Suppressor macrophage treated with lipopolysaccharide for 1 hour (primary cell): ENCODE measurements at regions not wholly inside any gene's neighbourhood (a gene's known extent, or its start where the extent isn't known, plus 50 kb on each side); places are given as distances from the start of the nearest gene placed in this dataset.
A peak's percentile ranks its signal among the peaks of the same experiment; 100 is the strongest.

Experiments used
- DNase-seq, 3 donors: peaks; one replicate each; pipeline ENCODE4 v3.0.0-alpha.2; 2020 to 2022

DNA sequence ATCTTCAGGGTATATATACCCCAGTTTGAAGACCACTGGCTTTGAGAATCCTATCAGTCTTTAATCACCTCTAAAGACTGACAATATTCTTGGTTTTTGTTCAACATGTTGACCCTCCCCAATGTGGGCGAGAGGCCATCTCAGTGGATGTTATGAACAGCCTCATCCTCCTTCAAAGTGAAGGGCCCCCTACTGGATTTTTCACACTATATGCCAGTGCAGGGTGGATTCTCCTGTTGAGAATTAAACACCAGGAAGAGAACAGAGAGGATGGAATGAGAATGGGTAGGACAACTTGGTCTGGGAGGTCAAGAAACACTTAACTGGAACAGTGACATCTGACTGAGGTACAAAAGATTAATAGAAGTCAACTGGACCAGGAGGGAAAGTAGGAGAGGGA lies 327.1 kb downstream of the MAFB start:
- no peak for DNase-seq

DNA sequence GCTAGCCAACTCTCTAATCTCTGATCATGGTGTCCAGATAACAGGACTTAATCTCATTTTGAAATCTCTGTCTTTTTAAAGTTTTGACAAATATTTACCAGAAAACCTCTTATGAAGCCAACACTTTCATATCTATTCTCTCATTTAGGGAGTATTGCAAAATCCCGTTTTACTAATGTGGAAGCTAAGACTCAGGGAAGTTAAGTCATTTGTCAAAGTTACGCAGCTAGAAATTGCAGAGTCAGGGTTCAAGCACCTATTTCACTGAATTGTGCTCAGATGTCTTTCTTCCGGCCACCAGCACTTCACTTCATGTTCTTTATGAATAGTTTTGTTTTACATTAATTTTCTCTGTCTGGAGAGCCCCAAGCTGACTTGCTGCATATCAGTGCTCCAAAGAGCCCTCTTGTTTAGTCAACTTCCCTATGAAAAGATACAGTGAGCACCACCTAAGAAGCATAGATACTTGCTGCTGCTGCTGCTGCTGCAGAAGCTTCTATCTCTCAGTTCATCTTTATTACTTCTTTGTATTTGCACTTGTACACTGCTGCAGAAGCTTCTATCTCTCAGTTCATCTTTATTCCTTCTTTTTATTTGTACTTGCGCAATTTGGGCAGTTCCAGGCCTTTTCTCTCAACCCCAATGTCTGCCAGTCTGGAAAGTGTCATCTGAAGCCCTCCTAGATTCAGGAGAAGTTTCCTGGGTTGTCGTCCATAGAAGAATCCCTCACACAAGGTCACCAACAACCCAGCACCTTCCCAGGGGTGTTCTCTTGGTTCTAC lies 329.7 kb downstream of the MAFB start:
- peak; percentile 44 to 72 (median 68) for DNase-seq

DNA sequence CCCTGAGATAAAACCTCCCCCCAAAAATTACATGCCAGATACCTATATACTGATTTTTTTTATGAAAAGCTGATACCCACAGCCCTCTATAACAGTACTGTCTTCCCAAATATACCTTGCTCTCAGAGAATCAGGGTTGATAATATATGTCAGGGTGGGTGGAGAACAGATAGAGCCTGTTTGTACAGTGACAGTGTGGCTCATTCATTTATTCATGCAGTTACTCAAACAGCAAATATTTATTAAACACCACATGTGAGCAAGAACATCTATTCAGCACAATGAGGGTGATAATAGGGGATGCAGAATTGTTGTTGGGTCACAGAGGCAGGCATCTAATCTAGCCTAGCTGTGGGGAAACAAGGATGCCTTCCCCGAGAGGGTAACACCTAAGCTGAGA lies 334.2 kb downstream of the MAFB start:
- no peak for DNase-seq

DNA sequence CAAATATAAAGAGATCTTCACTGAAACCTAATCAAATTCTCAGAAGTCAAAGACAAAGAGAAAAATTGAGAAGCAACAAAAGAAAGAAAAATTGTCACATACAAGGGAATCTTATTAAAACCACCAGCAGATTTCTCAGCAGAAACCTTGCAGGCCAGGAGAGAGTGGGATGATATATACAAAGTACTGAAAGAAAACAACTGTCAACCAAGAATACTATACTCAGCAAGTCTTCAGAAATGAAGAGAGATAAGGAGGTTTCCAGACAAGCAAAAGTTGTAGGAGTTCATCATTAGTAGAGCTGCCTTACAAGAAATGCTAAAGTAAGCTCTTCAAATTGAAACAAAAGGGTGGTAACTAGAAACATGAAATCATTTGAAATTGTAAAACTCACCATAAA lies 345.6 kb downstream of the MAFB start:
- no peak for DNase-seq

DNA sequence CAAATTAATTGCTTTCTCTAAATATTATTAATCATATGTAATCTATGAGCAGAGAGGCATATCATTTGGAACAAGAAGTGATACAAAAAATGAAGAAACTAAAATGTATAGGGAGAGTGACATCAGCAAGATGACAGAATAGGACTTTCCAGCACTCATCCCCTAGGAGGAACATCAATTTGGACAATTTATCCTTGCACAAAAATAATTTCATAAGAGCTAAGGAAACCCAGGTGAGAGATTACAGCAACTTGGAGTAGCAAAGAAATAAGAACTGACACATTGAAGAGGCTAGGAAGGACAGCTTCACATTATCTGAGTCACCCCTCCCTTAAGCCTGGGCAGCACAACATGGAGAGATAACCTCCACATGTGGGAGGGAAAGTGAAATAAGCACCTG lies 347.5 kb downstream of the MAFB start:
- peak; percentile 64 to 89 (median 84) for DNase-seq

DNA sequence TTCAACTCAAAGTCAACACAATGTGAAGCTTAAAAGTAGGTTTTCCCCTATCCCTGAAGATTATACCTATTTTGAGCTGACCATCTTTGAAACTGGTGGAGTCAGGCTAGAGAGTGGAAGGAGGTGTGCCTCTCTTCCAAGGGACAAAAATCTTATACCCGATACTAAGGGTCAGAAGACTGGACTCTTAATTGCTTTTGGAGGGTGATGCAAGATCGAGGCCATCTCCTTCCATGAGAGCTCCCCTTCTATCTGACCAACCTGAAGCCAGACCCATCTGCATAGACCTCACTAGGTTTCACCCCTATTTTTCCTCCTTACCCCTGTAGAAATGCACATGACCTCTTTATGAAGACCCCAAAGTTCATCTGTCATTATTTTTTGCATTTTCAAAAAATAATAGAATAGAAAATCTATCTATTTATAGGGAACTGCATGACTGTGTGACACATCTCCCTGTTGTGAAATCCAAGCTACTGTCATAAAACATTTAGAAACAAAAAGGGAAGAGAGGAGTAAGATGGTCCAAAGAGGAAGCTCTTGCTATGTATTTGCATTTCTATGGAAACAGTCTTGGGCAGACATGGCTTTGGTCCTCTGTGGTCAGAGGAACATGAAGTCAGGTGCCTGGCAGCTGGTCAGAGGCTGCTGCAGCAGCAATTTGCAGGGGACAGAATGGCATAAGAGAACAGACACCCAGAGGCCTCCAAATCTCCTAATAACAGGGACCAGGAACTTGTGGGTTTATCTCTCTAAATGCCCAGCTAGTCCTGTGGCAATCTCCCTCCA lies 349.2 kb downstream of the MAFB start:
- DNase-seq = peak; percentile 90 to 99 (median 97)

DNA sequence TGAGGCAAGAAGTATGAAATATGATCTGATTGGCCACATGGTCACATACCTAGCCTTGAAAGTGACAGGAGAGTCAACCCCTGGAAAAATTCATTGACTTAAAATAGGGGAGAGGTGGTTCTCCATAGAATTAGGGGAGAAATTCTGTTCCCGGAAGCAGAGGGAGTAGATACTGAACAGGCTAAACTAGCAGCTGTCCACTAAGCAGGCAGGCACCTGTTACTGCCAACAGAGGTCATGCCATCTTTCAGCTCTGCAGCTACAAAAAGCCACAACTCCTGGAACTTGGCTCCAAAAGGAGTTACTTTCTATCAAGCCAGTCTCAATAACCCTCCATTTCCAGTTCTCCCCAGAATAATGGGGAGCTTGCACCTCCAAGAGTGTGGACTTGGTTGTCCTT lies 352.5 kb downstream of the MAFB start:
- no peak for DNase-seq

DNA sequence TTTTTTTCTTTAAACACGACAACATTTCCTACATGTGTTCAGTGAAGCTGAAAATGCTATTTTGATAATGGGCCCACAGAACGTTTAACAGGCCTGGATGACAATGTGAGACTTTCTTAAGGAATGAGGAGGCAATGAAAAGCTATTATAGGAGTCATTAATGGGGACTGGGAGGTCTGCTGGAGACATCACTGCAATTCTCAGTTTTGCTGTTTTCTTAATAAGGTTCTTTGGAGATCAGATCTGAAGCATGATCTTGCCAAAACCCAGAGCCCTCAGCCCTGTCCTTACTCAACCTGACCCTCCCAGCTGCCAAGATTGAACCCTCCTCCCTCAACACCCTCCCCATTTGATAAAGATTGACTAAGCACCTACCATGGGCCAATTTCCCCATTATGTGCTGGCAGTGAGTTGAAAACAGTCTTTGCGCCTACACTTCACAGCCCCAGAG lies 353.1 kb downstream of the MAFB start:
- no peak for DNase-seq

DNA sequence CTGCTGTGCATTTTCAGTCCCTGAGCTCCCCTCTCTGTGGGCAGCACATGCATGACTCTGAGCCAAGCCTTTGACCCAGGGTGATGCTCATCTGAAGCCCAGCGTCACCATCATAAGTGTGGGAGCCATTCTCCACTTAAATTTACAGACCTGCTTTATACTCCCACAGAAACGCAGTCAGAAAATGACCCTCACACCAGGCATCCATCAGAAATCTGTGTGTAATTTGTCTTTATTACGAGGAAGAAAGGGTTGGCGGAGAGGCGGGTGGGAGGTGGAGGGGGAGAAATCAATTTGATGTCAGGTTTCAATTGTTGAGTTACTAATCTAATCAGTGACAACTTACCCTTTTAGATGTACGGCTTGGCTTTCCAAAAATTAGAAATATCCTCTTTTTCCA lies 353.6 kb downstream of the MAFB start:
- DNase-seq = no peak

DNA sequence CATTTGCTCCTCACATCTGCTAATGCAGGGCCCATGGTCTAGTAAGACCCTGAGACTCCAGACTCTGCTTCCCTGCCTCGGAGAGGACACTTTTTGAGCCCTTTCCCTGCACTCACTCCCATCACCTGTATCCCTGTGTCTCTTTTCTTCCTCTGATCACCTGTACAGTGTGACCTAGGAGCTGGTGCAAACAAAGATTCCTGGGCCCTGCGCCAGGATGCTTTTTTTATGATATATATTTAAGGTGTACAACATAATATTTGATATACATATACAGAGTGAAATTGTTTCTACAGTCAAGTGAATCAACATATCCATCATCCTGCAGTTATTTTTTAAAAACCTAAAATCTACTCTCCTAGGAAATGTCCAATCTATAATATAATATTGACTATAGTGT lies 355.4 kb downstream of the MAFB start:
- no peak for DNase-seq

DNA sequence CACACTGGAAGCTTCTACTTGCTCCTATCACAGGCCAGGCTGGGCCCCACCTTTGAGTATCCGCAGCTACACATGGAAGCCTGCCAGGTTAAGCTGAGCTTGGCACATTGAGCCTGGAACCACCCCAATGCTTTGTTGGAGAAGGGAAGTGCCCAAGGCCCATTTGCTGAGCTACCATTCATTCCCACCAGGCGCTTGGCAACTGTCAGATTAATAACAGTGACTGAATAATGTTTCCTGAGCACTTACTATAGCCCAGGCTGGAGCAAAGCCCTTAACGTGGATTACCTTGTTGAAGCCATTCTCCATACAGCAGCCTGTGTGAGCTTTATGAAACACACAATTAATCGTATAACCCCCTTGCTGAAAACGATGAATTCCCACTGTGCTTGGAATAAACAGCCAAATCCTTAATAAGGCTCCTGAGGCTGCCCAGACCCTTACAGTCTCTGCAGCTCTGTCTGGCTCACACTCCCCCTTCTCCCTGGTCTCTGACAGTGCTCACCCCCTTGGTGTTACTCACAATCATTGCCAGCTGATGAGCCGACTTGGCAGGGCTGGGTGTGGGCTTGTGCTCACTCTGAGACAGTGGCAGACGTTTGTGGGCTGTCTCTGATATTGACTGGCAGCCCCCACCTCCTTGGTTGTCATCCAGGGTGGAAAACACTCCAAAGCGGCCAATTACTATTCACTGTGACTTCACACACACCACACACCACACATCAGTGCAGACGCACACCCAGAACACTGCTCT lies 357.1 kb downstream of the MAFB start:
- no peak for DNase-seq

DNA sequence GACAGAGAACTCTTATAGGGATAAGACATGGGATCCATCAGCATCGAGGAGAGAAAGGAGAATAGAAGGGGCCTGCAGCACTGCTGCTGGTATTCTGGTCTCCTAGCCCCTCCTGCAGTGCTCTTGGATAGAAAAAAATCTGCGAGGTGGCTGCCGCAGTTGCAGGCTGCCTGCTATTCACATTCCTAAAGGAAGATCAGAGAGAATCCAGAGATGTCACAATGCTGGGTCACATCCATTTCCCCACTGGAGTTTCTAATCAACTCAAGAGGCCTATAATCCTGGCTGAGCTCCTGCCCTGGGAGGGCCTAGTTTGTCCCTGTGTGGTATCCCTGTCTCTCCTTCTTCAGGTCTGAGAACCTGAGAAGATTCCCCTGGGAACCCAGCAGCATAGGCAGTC lies 357.8 kb downstream of the MAFB start:
- DNase-seq = no peak

DNA sequence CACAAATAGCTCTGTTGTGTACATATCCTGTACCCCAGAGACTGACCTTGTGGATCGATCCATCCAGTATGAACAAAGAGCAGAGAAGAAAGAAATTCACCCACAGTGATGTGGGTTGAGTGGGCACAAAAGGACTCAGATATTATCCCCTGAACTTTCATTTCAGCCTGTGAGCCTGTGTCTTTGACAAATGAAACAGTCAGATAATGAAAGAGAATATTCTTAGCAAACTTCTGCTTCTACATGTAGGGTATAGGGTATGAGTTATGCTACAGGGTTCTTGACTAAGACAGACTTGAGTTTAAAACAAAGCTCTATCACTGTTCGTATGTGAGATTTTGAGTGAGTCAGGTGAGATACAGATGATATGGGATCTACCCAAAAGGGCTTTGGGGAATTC lies 359.7 kb downstream of the MAFB start:
- DNase-seq = peak; percentile 27 to 44 (median 42)

DNA sequence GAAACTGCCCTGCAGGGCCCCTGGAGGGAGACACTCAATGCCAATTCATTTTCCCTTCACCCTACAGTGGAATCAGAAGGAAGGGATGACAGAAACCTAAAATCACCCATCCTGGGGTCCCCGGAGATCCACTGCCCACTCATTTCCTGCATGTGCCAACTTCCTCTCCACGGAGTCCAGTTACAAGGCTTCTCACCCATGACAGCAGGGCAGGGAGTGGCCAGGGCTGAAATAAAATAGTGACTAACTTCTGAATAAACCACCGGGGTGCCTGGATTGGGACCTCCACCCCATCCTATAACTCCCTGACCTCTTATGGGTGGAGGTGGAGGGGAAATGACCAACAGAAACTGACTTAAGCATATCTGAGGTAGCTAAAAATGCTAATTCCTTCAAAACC lies 362.3 kb downstream of the MAFB start:
- DNase-seq = peak; percentile 90 to 96 (median 93)

DNA sequence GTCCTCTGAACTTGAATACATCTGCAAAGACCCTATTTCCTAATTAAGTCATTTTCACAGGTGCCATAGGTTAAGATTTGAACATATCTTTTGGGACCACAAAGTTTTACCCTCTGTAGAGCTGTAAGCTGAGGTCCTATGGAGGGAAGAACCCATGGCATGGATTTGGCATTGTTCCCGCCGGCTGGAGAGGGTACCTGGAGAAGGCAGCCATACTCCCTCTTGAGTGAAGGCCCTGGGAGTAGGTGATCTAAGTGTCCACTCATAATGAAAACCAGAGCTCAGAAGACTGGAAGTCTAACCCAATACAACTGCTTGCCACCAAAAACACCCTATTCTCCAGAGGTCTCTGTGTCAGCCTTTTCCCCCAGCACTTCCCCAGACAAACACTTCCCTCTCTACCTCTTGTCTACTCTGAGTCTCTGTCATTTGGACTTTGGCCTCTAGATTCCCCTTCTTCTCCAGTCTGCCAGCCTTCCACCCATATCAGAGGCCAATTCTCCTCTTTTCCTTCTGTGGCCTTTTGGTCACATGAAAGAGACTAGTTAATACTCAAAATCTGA lies 363.9 kb downstream of the MAFB start:
- DNase-seq = peak; percentile 68 to 75 (median 74)

DNA sequence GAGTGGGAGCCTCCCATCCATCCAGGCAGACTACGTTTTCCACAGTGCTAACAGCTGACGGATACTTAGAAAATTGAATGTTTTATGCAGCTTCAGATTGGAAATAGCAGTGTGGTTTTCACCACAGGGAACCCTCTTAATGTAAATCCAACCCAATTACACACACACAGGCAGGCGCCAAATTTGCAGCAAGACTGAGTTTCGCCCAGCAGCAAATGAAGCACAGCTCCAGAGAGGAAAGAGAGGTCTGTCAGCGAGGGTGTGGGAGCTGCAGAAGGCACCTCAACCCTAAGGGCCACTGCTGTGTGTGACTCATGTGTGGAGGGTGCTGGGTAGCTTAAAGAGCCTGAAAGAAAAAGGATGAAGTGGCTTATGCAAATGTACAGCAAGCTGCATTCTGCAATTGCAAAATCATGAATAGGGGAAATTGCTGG lies 365.7 kb downstream of the MAFB start:
- peak; percentile 91 to 98 (median 96) for DNase-seq

DNA sequence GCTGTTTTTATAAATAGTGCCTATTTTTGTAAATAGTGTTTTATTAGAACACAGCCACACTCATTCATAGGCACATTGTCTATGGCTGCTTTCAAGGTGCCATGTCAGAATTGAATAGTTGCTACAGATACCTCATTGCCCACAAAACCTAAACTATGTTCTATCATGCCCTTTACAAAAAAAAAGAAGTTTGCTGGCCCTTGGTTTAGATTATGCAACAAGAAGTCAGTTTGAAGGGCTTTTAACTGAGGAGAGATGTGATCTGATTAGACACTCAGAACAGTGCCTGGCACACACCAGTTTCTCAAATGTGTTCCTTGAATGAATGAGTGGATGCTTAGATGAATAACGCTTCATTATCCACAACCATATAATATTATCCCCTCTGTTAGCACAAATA lies 366.1 kb downstream of the MAFB start:
- DNase-seq = peak in 1 of 3 donors; percentile 27

DNA sequence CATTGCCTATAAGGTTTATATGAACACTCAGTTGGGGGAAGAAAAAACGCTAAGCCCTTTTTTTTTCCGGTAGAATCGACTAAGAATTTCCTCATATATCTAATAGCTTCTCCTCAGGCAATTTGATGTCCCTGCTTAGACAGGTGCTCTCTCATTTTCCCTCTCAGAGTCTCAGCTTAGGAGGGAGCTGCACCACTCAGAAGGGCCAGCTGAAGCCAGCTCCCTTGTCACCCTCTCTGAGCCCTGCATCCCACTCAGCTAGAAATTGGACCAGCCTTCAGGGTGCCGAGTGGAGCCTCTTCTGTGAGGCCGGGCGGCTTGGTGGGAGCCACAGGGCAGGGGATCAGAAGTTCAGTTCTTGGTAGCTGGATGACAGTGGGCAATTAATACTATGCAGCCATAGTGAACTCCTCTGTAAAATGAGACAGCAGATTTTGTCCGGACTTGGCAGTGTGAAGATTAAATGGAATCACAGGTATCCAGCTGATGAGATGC lies 368.5 kb downstream of the MAFB start:
- DNase-seq = no peak

DNA sequence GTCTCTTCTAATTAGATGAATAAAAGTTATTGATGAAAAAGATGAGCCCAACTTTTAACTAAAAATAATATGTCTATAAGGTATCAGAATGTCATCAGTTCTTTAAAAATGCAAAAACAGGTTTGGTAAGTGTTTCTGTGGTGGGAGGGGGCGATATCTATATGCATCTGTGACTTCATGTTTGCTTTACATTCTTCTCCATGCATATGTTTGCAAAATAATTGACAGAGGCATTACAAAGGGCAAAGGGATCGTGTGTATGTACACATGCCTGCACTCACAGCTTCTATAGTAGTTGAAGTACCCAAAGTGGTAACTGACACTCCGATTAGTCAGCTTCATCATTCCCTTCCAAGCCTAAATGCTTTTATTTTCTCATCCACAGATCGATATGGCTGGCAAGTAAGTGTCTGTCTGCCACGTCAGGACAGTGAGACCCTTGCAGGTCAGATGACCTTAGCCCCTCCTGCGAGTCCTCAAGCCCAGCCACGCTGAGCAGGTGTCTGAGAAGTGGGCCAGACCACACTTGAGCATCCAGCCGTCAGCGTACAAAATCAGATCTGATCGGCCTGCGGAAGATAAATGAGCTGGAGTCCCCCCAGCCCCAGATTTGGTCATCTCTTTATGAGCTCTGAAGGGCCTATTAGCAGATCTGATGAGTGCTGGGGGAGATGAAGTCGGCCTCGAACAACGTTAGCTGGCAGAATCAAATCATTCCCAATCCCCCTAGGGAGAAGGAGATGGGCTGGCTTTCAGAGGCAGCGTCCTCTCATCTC lies 369.1 kb downstream of the MAFB start:
- no peak for DNase-seq

DNA sequence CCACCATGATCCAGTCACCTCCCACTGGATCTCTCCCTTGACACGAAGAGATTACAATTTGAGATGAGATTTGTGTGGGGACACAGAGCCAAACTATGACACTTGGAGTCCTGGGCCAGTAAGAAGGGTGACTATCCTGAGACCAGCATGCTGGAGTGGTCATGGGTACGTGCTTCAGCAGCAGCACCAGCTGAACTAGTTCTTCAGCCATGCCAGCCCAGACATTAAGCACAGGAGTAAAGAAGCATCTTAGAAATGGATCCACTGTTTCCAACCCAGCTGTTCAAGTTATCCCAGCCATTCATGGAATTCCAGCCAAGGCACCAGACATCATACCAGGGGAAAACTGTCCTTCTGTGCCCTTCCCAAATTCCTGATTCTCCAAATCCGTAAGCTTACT lies 370.0 kb downstream of the MAFB start:
- no peak for DNase-seq

DNA sequence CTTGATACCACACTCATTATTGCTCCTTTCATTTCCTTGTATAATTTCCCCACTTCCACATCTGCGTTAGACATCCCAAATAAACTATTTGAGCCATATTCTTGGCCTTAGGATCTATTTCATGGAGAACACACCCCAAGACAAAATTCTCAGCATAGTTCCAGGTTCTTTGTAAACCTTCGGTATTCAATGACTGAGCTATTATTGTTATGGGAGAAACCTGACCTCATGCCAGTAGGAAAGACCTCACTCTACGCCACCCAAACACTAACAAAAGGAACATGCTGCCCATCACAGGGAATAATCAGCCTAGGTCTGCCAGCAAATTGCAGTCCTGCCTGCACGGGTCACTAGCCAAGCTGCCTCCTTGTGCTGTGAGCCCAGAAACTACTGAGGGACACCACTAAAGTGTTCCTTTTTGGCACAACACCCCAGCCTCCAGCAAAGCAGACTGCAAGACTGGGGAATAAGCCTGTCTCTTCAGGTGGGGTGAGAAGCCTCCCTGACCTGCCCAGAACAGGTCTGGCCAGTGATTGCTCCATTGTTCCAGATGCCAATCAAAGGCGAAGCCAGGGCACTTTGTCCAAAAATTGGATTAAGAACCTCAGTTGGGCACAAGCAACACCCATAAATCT lies 371.8 kb downstream of the MAFB start:
- no peak for DNase-seq

DNA sequence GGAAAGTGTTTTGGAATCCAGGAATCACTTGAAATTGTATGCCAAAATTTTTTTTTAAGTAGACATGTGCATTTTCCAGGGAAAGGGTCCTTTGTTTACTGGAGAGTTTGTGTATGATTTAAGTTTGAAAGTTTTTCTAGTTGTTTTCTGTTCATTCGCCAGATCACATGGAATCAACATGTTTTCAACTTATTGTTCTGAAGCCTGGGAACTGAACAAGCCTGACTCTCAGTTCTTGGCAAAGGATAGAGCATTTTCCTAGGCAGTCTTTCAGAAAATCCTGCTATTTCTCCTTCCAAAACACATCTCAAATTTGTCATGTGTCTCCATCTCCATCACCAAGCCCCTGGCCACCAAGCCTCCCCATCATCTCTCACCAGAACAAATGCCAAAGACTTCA lies 374.8 kb downstream of the MAFB start:
- DNase-seq = no peak
